KG1 (cell line): ENCODE measurements at regions not wholly inside any gene's neighbourhood (a gene's known extent, or its start where the extent isn't known, plus 50 kb on each side); places are given as distances from the start of the nearest gene placed in this dataset.

Experiments used
- DNase-seq: peaks from one replicate; lab custom pipeline; 2025; lab: John Stamatoyannopoulos, UW

DNA sequence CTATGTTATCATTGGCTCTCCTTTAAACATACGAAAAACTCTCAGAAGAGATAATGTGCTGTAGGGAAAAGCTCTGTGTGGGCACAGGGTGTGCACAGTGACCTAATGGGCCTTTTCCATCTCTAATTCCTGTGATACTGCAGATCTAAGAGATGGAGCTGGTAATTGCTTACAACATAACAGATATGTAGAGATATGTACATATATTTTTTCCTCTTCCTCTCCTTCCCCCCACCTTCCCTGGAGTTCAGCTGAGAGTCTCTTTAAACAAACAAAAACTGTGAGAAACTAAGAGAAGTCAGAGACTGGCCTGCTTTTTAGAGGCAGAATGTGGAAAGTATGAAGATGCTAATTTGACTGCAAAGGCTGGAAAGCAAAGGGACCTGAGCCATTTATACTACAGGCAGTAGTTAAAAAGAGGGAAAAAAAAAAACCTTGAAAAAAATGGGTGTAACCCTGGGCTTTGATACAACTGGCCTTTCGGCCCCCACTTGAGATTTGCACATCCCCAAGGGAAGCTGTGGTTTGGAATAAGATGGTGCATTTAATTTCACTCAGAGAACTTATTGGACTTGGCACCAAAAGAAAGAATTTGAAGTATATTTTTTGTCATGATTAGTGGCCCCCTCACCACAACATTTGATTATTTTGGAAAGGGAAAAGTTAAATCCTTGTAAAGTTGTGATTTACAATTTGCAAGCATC, 502.2 kb upstream of the ZEB2 start:
- no peak for DNase-seq

GRCh38 chr2:145020694-145021093, 500.8 kb upstream of the ZEB2 start:
- no peak for DNase-seq

- DNase-seq = no peak
Observed at GRCh38 chr2:145020139-145020538, 500.2 kb upstream of the ZEB2 start.

DNA sequence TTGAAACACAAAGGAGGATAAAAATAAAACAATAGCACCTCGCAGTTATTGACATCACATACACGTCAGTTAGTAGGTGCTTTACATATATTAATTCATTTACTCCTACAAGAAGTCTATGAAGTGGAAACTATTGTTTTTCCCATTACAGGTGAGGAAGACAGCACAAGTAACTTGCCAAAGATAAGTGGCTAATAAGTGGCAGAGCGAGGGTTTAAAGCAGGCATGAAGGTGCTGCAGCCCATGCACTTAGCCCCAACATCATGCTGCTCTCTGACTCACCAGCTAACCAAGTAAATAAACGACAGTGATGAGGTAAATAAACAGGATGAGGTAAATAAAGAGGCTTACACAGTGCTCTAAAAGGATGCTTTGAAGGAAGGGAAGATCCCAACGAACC, 498.6 kb upstream of the ZEB2 start:
- no peak for DNase-seq

DNA sequence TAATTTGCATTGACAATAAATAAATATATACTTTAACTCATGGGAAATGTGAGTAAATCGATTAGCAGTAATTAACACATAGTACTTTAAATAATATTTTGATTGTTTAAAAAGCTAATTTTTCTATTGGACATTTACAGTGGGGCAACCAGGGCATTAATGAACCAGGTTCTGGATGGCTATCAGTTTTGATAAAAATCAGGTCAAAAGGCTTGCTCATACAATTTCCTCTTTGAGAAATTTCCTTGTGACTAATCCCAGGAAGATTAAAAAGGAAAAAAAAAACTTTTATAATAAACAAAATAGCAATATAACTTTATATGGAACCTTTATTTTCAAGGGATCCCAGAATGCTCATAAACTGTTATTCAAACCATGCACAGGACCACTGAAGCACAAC, 497.2 kb upstream of the ZEB2 start:
- no peak for DNase-seq

DNA sequence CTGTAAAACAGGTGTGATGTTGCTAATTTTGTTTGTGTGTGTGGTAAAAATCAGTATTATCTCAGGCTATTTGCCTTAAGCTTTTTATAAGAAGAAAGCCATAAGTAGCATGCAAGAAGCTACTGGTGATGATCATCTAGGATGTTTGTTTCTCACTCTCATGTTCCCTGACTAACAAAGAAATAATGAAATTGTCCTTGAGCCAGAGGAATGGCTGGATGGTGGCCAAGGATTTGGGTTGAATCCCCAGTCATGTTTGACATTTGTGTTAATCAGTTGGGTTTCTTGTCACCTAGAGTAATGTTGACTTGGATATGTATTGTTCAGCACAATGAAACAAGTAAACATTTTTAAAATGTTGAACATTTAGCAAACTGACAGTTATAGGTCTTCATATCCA, 496.8 kb upstream of the ZEB2 start:
- no peak for DNase-seq

- no peak for DNase-seq
Observed at GRCh38 chr2:145015561-145015960, 495.6 kb upstream of the ZEB2 start.

DNA sequence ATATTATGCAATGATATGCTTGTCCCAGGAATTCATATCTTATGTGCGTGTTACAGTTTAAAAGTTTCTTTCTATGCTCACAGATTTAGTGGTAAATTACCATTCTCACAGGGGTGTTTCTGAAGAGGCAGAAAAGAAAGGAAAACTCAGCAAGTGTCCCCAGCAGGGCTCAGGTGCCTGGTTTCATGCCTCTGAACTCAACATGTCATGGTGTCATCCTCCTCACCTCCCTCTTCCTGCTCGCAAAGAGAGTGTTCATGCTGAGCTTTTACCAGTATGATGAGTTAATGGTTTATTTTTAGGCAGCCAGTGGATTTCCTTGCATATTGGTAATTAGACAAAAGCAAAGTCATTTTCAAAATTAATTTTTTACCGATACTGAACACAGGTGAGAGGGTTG, 492.9 kb upstream of the ZEB2 start:
- DNase-seq = no peak

GRCh38 chr2:145012214-145012670, 492.3 kb upstream of the ZEB2 start:
- DNase-seq = no peak

DNA sequence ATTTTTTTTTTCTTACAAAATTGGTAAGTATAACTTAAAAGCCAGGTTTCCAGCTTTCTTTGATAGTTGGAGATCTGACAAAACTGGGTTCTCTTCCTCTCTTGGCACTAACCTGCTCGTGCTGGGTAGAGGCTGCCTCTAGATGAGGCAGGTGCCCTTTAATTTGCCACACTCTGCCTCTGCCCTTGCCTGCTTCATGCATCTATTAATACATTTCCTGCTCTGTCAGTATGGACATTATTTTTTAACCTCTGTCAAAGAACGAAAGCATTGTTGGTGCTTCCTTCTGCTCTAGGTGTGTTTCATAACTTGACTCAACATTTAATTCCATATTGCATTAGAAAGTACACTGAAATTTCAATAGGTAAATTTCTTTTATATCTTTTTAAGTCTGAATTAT, 490.7 kb upstream of the ZEB2 start:
- no peak for DNase-seq

GRCh38 chr2:145007960-145008263, 488.0 kb upstream of the ZEB2 start:
- no peak for DNase-seq

- DNase-seq = no peak
Observed at GRCh38 chr2:145007093-145007959, 487.4 kb upstream of the ZEB2 start.

GRCh38 chr2:145002624-145003023, 482.7 kb upstream of the ZEB2 start:
- DNase-seq = no peak

DNA sequence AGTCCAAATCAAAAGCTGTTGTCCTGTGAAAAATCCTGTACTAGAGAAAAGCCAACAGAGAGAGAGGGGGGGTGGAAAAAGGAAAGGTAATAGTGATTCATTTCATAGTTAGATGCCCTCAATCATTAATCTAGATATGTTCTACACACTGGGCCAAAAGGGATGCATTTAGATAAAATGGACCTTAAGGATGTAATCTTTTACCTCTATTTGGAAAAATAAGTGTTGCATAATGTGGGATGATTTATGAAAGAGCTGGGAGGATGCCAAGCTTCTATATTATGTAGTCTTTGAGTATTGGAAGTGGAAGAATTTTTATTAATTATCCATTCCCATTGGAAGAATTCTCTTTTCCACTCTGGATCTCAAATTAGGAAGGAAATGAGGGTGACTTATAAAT, 480.5 kb upstream of the ZEB2 start:
- no peak for DNase-seq

- no peak for DNase-seq
Observed at GRCh38 chr2:144999936-145000335, 480.0 kb upstream of the ZEB2 start.

- DNase-seq = no peak
Observed at GRCh38 chr2:144999071-144999875, 479.4 kb upstream of the ZEB2 start.

GRCh38 chr2:144998435-144998834, 478.5 kb upstream of the ZEB2 start:
- DNase-seq = no peak

DNA sequence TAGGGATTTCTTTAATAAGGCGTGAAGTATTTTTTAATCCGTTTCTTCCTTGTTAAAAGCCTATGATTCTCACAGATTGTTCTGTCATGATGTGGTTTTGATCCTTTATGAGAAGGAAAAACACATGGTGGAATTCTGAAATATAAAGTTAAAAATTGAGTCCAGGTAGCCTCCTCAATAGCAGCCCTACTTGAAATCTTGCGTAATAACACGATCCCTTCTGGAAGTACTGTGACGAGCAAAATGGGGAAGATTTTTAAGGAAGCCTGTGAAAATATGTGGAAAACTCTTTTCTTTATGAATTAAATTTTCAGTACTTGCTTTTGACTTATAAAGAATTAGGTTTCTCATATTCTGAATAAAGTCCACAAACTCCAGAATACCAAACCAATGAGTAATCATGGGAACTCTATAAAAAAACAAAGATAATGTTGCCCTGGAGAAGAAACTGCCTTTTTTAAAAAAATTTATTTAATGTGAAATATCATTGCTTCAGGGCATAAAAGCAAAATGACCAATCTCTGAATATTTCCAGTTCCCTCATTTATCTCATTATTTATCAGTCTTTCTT, 476.4 kb upstream of the ZEB2 start:
- DNase-seq = no peak

GRCh38 chr2:144995482-144995881, 475.6 kb upstream of the ZEB2 start:
- no peak for DNase-seq

- no peak for DNase-seq
Observed at GRCh38 chr2:144990661-144991060, 470.7 kb upstream of the ZEB2 start.

- no peak for DNase-seq
Observed at GRCh38 chr2:144989579-144990270, 469.8 kb upstream of the ZEB2 start.

DNA sequence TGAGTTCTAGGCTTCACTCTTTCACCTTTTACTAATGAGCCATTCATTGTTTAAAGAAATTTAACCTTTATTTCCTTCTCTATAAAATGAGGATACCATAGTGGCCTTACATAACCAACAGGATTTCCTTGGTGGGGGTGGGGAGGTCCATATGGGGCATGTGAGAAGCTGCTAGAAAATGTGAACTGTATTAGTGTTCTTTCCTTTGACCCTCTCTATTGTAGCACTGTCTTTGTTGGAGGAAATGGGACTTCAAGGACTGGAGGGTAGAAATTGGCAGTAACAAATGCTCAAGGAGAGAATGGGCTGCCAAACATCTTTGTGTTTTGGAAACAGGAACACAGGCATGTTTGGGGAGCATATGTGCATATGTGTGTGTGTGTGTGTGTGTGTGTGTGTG, 468.7 kb upstream of the ZEB2 start:
- peak; percentile 8 for DNase-seq
